HG02885 (cell line): ENCODE measurements at regions not wholly inside any gene's neighbourhood (a gene's known extent, or its start where the extent isn't known, plus 50 kb on each side); places are given as distances from the start of the nearest gene placed in this dataset.

Source experiments
- ATAC-seq: cut with Tn5 transposase; IDR thresholded peaks from one replicate; pipeline ENCODE4 v1.9.1; 2021; ENCODE audit warnings: mild to moderate bottlenecking; ENCODE audit not compliant: unreplicated experiment, poor library complexity

DNA sequence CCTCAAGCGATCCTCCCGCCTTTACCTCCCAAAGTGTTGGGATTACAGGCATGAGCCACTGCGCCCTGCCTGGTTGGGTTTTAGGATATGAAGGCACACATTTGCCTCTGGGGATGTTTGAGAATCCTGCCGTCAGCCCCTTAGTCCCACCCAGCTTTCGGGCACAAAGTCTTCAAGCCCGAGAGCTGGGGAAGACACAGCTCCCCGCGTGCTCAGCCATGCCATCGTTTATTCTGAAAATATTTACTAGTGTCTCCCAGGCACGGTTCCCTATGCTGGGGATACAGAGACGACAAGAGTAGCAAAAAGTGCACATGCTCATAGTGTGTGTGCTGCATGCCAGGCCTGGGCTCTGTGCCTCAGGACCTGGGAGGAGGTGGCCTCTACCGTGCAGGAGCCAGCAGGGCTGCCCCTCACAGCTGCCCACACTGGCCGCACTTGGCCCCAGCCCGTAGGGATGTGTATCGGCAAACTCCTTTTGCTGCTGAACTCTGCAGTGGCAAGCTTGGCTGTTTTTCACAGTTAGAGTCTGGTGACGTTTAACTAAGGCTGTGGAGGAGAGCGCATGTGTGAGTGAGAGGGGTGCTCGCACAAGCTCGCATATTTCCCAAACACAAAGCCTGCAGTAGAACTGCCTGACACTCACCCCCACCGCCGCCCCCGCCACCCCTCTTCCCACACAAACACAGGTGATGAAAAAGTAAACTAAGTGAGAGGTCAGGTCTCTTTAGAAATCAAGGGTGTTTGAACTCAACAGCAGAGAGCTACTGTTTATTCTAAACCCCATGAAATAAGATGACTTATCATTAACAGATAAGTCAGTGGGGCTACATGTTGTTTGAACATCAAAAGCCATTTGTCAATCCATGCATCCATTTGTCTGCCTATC is 266.4 kb downstream of the MRTFB start:
- ATAC-seq, result no peak

DNA sequence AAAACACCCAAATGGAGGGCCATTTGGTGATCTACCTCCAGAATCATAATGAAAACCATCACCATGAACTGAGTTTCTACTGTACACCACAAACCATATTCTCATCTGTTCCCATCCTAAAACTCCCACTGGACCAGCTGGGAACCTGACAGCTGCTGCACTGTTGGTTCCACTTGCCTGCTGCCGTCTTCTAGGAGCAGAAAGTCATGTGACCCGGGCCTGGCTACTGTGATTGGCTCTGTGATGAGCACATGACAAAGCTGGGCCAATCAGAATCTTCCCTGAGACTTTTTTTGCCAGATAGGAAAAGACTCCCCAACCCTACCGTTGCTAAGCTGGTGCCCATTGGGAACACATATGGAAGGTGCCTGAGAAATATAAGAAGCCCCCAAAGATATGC is 264.2 kb downstream of the MRTFB start:
- ATAC-seq, result no peak

DNA sequence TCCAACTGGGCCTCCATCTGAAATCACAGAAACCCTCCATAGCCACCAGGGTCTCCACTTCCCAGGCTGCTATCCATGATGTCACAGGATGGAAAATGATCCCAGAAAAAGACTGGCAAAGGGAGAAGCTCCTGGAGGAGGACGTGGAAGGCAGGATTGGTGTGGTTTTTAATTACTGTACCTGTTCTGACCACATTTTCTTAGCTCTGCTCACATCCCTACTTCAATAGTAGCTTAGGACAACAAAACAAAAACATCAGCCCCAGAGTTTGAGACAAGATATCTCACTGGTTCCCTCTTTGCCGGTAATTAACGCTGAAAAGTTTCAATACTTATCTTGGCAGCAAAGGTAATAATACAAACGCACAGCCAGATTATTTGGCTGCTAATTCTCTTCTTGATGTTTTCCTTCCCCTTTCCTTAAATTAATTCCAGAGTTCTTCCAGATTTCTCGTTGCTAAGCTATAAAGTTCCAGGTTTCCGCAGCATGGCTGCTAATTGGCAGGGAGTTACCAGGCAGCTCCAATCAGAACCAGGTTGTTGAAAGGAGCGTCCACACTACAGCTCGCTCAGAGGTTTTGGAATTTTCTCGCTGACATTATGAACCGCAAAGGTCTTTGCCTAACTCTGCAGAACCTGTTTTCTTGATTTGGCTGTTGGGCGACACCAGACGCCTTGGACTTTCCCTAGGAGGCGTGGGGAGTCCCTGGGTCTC is 263.4 kb downstream of the MRTFB start:
- ATAC-seq, result no peak

DNA sequence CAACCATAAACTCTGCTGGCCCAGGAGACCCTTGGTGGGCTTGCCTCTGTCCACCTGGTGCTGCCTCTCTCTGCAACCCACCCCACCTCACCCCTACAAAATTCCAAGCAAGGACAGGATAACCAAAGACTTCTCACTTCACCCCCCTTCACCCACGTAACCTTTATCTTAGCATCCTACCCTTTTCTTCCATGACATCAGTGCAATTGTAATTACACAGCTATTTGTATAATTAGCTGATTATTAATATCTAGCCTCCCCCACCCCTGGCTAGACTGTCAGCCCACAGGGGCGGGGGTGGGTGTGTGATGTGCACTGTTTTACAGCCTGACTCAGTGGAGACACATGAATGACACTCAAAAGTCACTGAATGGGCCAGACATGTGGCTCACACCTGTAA is 262.2 kb downstream of the MRTFB start:
- no peak for ATAC-seq

DNA sequence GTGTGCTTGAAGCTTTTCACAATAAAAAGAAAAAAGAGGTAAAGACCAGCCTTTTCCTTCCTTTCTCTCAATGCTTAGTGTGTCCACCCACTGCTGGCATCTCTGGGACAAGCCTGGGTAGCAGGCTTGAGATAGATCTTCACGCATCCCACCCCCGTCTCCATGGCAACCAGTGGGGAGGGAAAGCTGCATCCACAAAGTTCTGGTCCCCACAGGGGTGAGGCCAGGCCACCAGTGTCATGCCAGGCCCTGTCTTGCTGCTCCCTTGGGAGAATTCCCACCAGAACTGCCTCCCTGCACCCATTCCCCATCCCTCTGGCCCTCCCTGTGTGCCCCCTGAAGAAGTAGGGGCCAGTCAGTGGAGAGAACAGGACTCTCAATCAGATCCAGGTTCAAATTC is 259.9 kb downstream of the MRTFB start:
- ATAC-seq, result no peak

DNA sequence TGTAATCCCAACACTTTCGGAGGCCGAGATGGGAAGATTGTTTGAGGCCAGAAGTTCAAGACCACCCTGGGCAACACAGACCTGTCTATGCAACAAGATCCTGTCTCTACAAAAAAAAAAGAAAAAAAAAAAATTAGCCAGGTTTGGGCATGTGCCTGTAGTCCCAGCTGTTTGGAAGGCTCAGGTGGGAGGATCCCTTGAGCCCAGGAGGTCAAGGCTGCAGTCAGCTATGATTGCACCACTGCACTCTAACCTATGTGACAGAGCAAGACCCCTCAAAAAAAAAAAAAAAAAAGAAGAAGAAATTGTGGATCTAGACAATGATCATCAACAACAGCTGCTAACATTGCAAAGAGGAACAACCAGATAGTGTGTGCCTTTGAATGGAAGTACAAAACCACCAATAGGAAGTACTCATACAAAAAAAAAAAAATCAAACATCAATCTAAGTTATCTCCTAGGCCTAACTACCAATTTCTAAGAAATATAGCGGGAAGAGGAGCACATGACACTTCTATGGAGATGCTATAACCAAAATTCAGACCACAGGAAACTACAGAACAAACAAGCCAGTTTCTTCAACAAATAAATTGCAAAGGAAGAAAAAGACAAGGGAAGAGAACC is 258.7 kb downstream of the MRTFB start:
- ATAC-seq, result no peak

DNA sequence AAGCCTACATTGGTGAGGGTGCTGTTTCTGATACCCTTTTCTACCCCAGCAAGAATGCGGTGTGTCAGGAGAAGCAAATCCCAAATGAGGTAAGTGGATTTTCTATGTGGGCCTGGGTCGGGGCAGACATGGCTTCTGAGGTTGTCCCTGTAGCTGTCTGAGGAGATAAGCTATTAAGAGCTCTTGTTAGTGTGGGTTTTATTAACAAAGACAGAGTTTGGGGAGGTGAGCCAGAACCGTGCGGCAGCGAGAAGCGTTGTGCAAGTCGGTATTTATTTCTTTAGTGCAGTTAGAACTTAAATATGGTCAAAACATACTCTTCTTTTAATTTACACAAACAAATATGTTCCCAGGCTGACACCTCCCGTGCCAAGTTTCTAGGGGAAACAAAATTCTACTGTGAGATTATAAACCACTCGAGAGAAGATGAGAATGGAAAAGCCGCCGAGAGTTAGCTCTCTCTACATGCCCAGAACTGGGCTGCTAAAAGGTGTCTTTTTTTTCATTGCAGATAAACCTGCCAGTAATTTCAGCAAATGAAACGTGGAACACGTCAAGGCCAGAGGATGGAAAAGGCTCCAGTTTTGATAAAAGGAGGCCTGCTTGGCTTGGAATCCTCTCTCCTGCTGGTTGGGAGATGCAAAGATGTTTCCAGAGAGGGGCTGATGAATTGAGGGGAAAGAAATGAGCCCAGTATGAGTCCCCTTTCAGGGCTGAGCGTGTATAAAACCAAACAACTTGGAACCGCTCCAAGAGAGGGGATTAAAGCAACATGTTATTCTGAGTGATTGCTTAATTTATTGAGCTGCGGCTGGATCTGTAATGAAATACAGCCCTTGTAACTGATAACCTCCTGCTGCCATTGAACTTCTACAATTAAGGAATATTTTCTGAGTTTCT is 254.6 kb downstream of the MRTFB start:
- ATAC-seq, result no peak

DNA sequence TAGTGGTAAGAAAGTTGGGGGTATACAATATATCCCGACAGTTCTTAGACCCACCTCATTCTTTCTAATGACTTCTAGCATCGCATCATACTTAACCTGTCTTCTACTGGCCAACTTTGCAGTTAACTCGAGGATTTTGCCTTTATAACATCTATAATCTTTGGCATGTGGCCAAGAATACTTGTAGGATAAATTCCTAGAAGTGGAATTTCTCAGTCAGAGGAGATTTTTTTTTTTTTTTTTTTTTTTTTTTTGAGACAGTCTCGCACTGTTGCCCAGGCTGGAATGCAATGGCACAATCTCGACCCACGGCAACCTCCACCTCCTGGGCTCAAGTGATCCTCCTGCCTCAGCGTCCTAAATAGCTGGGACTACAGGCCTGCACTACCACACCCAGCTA is 253.5 kb downstream of the MRTFB start:
- ATAC-seq, result no peak

DNA sequence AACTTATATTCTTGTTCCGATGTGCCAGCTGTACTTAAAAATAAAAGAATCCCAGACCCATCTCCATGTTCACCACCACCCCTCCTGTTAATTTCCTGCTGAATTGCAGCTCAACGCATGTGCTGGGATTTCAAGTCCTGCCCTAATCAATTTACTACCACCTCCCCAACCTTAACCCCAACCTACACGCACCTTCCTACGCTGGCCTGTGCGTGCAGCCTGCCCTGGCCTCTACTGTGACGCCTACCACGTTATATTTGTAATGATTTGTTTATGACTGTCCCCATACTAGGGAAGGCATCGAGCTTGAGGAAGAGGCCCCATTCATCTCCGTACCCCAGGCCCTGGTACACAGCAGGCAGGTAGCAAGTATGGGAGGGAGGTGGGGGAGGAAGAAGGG is 251.1 kb downstream of the MRTFB start:
- ATAC-seq, result no peak

DNA sequence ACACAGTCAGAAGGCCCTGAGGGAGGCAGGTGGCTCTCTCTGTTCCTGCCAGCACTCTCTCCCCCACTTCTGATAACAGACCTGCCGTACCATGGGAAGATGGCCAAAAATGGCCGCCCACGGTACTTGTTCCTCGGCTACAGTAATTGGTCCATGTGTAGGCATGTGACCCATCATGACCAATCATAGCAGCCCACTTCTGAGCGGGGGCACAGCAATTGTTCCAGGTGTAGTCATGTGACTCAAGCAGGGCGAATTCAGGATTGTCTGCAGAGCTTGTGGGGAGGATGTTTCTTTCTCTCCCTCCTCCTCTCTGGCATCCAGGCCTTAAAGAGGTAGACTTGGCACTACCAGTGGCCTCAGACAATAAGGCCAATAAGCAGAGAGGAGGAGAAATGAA is 250.4 kb downstream of the MRTFB start:
- ATAC-seq, result no peak

DNA sequence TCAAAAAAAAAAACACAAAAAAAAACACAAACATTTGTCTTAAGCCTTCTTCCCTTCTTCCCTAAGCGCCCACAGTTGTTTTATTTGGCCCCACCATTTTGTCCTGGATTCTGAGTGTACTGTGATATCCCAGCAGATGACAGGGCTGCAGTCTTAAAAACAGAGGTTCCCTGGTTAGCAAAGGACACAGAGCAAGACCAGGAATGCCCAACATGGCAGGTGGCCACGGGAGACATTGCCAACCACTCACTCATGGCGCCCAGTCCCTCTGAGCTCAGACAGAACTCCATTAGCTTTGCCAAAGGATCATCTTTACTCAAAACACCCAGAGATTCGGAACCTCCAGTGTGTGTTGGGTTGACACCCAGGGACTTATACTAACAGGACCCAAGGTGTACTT is 249.3 kb downstream of the MRTFB start:
- no peak for ATAC-seq
